PC-9 (cell line): ENCODE measurements at regions not wholly inside any gene's neighbourhood (a gene's known extent, or its start where the extent isn't known, plus 50 kb on each side); places are given as distances from the start of the nearest gene placed in this dataset.

Experiments used
- CTCF ChIP-seq: fragments of 200-600 bp; sonication (generic); conservative IDR thresholded peaks from 2 replicates; pipeline ENCODE4 v1.6.1; 2017; ENCODE audit warnings: mixed run types, antibody characterized with exemption, mild to moderate bottlenecking, moderate library complexity
- EZH2 ChIP-seq: fragments of 200-600 bp; sonication (generic); IDR thresholded peaks from 2 replicates; pipeline ENCODE4 v1.8.0; 2017; ENCODE audit warnings: antibody characterized with exemption, low read depth

- no peak for TF ChIP-seq EZH2
- no peak for TF ChIP-seq CTCF
Measured at GRCh38 chr12:124105546-124105945, 132.5 kb downstream of the ZNF664 start.
